ENCODE measurements at regions not wholly inside any gene's neighbourhood (a gene's known extent, or its start where the extent isn't known, plus 50 kb on each side); places are given as distances from the start of the nearest gene placed in this dataset.

DNA sequence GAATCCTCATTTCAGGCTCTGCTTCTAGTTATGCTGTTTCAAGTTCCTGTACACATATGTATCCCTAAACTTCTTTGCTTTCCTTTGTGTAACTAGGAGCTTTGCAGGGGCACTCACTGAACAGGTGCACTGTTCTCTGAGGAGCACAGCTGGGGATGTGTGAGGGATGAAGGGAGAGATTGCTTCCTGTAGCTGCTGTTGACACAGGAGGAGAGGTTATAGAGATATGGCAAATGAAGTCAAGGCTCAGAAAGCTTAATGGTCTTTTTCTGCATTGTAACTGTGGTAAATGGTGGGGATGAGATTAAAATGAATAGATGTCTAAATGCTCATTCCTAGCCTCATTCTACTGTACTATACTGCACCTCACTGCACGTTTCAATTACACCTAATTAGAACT is 454.3 kb downstream of the BTBD3 start:
- TF ChIP-seq EZH2 (IDR thresholded peaks at IDR 0.05; ENCODE audit: low read length): no peak
- TF ChIP-seq, protein P1, sequence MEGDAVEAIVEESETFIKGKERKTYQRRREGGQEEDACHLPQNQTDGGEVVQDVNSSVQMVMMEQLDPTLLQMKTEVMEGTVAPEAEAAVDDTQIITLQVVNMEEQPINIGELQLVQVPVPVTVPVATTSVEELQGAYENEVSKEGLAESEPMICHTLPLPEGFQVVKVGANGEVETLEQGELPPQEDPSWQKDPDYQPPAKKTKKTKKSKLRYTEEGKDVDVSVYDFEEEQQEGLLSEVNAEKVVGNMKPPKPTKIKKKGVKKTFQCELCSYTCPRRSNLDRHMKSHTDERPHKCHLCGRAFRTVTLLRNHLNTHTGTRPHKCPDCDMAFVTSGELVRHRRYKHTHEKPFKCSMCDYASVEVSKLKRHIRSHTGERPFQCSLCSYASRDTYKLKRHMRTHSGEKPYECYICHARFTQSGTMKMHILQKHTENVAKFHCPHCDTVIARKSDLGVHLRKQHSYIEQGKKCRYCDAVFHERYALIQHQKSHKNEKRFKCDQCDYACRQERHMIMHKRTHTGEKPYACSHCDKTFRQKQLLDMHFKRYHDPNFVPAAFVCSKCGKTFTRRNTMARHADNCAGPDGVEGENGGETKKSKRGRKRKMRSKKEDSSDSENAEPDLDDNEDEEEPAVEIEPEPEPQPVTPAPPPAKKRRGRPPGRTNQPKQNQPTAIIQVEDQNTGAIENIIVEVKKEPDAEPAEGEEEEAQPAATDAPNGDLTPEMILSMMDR (optimal IDR thresholded peaks at IDR 0.05 in 1 of 3, IDR thresholded peaks at IDR 0.05 in 1 of 3, conservative IDR thresholded peaks at IDR 0.05 in 1 of 3; ENCODE audit: extremely low read depth in 1 of 3, insufficient read depth in 2 of 3, low read length in 3 of 3): no peak
